Suprapubic skin (tissue), 4 donors: ENCODE measurements at regions not wholly inside any gene's neighbourhood (a gene's known extent, or its start where the extent isn't known, plus 50 kb on each side); places are given as distances from the start of the nearest gene placed in this dataset.

ENCODE experiments used
- DNase-seq, 2 donors: peaks; one replicate each; pipeline ENCODE4 v3.0.0-alpha.2; 2019; ENCODE audit warnings: low spot score in 2 of 2
- H3K27ac ChIP-seq: fragments of 200-600 bp; sonication (generic); one replicate; pipeline ENCODE4 v1.5.1; 2019
- H3K27me3 ChIP-seq: fragments of 200-600 bp; sonication (generic); one replicate; pipeline ENCODE4 v1.5.1; 2019
- H3K36me3 ChIP-seq: fragments of 200-600 bp; sonication (generic); one replicate; pipeline ENCODE4 v1.5.1; 2019
- H3K4me1 ChIP-seq: fragments of 200-600 bp; sonication (generic); one replicate; pipeline ENCODE4 v1.5.1; 2019
- H3K4me3 ChIP-seq: fragments of 200-600 bp; sonication (generic); one replicate; pipeline ENCODE4 v1.5.1; 2019; ENCODE audit warnings: mild to moderate bottlenecking
- H3K9me3 ChIP-seq: fragments of 200-600 bp; sonication (generic); one replicate; pipeline ENCODE4 v1.5.1; 2019
- CTCF ChIP-seq, 2 donors: fragments of 200-600 bp in 1 of 2; fragments of 450-650 bp in 1 of 2; sonication (generic) in 1 of 2; IDR thresholded peaks; one replicate each; pipeline ENCODE4 v1.5.1; 2016 to 2019; ENCODE audit warnings: antibody characterized with exemption in 2 of 2, mild to moderate bottlenecking in 1 of 2, moderate library complexity in 1 of 2
- EP300 ChIP-seq: sonication (generic); formaldehyde crosslinking; IDR thresholded peaks from one replicate; pipeline ENCODE4 v1.6.1; 2017; ENCODE audit warnings: antibody characterized with exemption
- POLR2A ChIP-seq, 2 donors: fragments of 450-650 bp; IDR thresholded peaks; one replicate each; pipeline ENCODE4 v1.6.1; 2017; ENCODE audit warnings: antibody characterized with exemption in 2 of 2, mild to moderate bottlenecking in 2 of 2, moderate library complexity in 2 of 2
- POLR2AphosphoS5 ChIP-seq, 3 donors: sonication (generic); formaldehyde crosslinking; IDR thresholded peaks; one replicate each; pipeline ENCODE4 v1.6.1; 2017; ENCODE audit warnings: antibody characterized with exemption in 3 of 3
- WGBS: methylation state at CpG from one replicate; pipeline ENCODE4 v1.1.5; 2018; 5-methylcytosine and 5-hydroxymethylcytosine counted together

GRCh38 chr11:29119116-29119515 is 897.7 kb downstream of the KCNA4 start:
- DNase-seq: no peak
- no peak overlapping the region for H3K4me3 ChIP-seq
- no peak overlapping the region for H3K27ac ChIP-seq
- H3K36me3 ChIP-seq: no peaks in the 10 kb centered on the region
- 58% methylated on average over 1 of the region's 1 CpG for WGBS
- no peaks in the 10 kb centered on the region for H3K9me3 ChIP-seq
- TF ChIP-seq EP300 (no peak), POLR2AphosphoS5 (IDR thresholded peaks at IDR 0.05) (no peak), CTCF (IDR thresholded peaks at IDR 0.05) (no peak), POLR2A (IDR thresholded peaks at IDR 0.05) (no peak)
- H3K27me3 ChIP-seq: no peaks in the 10 kb centered on the region
- no peaks in the 10 kb centered on the region for H3K4me1 ChIP-seq

GRCh38 chr11:29100967-29101366 is 915.9 kb downstream of the KCNA4 start:
- H3K27me3 ChIP-seq: no peaks in the 10 kb centered on the region
- no peak overlapping the region for H3K27ac ChIP-seq
- no peaks in the 10 kb centered on the region for H3K4me1 ChIP-seq
- TF ChIP-seq CTCF (IDR thresholded peaks at IDR 0.05): no peak
- TF ChIP-seq POLR2AphosphoS5 (IDR thresholded peaks at IDR 0.05): no peak
- TF ChIP-seq POLR2A (IDR thresholded peaks at IDR 0.05): no peak
- TF ChIP-seq EP300: no peak
- H3K4me3 ChIP-seq: no peak overlapping the region
- no peaks in the 10 kb centered on the region for H3K9me3 ChIP-seq
- no peak for DNase-seq
- no peaks in the 10 kb centered on the region for H3K36me3 ChIP-seq
- 82% methylated on average over 3 of the region's 3 CpGs for WGBS

GRCh38 chr11:29095821-29096220 is 921.0 kb downstream of the KCNA4 start:
- Histone ChIP-seq H3K27me3 (no peaks in the 10 kb centered on the region), H3K4me3 (no peak overlapping the region), H3K27ac (no peak overlapping the region), H3K36me3 (no peaks in the 10 kb centered on the region), H3K4me1 (no peaks in the 10 kb centered on the region), H3K9me3 (no peaks in the 10 kb centered on the region)
- TF ChIP-seq EP300 (no peak), CTCF (IDR thresholded peaks at IDR 0.05) (no peak), POLR2AphosphoS5 (IDR thresholded peaks at IDR 0.05) (no peak), POLR2A (IDR thresholded peaks at IDR 0.05) (no peak)
- no peak for DNase-seq
- WGBS: 75% methylated on average over 1 of the region's 1 CpG

- Histone ChIP-seq H3K27ac (no peak overlapping the region), H3K36me3 (no peaks in the 10 kb centered on the region), H3K27me3 (no peaks in the 10 kb centered on the region), H3K4me1 (no peaks in the 10 kb centered on the region), H3K4me3 (no peak overlapping the region), H3K9me3 (no peaks in the 10 kb centered on the region)
- TF ChIP-seq EP300: no peak
- TF ChIP-seq POLR2A (IDR thresholded peaks at IDR 0.05): no peak
- no peak for TF ChIP-seq POLR2AphosphoS5 (IDR thresholded peaks at IDR 0.05)
- no peak for TF ChIP-seq CTCF (IDR thresholded peaks at IDR 0.05)
- no peak for DNase-seq
- WGBS: 94% methylated on average over 1 of the region's 1 CpG
Observed at GRCh38 chr11:29093416-29094120, 923.3 kb downstream of the KCNA4 start.

- Histone ChIP-seq H3K36me3 (no peaks in the 10 kb centered on the region), H3K27ac (no peak overlapping the region), H3K9me3 (peaks cover 3% of the 10 kb centered on the region), H3K4me3 (no peak overlapping the region), H3K27me3 (no peaks in the 10 kb centered on the region), H3K4me1 (no peaks in the 10 kb centered on the region)
- DNase-seq: no peak
- WGBS: 3% methylated on average over 1 of the region's 1 CpG
- TF ChIP-seq POLR2A (IDR thresholded peaks at IDR 0.05): no peak
- TF ChIP-seq CTCF (IDR thresholded peaks at IDR 0.05): no peak
- no peak for TF ChIP-seq EP300
- TF ChIP-seq POLR2AphosphoS5 (IDR thresholded peaks at IDR 0.05): no peak
Observed at GRCh38 chr11:29087200-29087812, 929.5 kb downstream of the KCNA4 start.
